GM06990 (cell line): ENCODE measurements at regions not wholly inside any gene's neighbourhood (a gene's known extent, or its start where the extent isn't known, plus 50 kb on each side); places are given as distances from the start of the nearest gene placed in this dataset.

Experiments
- DNase-seq: peaks from one replicate; pipeline ENCODE4 v3.0.0-alpha.2; 2011; ENCODE audit not compliant: insufficient read length; ENCODE audit errors: extremely low read depth
- H3K27me3 ChIP-seq: replicated peaks from 2 replicates; pipeline ENCODE4 v1.6.0; 2011; ENCODE audit warnings: low read length; ENCODE audit not compliant: control insufficient read depth, insufficient read depth
- H3K36me3 ChIP-seq: 2 replicates; pipeline ENCODE4 v1.5.1; 2011; ENCODE audit warnings: low read length; ENCODE audit not compliant: control insufficient read depth, insufficient read depth
- H3K4me3 ChIP-seq: replicated peaks from 2 replicates; pipeline ENCODE4 v1.5.1; 2011; ENCODE audit warnings: low read depth, mild to moderate bottlenecking, control low read depth, low read length
- CTCF ChIP-seq: IDR thresholded peaks from 2 replicates; pipeline ENCODE4 v1.5.1; 2011; ENCODE audit warnings: low read length, control low read depth, mild to moderate bottlenecking, inconsistent platforms; ENCODE audit not compliant: insufficient read depth, poor library complexity, severe bottlenecking

- Histone ChIP-seq H3K36me3 (no peaks in the 10 kb centered on the region), H3K4me3 (no peak overlapping the region), H3K27me3 (no peaks in the 10 kb centered on the region; the same call in 1 of the 2 replicates)
- TF ChIP-seq CTCF = no peak
- DNase-seq = no peak
Measured at GRCh38 chr1:204744107-204744779, 58.7 kb upstream of the LRRN2 start.

GRCh38 chr1:204746838-204747442 lies 61.4 kb upstream of the LRRN2 start:
- H3K4me3 ChIP-seq = no peak overlapping the region
- no peaks in the 10 kb centered on the region for H3K36me3 ChIP-seq
- TF ChIP-seq CTCF = peak; percentile 98
- H3K27me3 ChIP-seq = peaks cover 2% of the 10 kb centered on the region
- DNase-seq = no peak

GRCh38 chr1:204751480-204751879 lies 65.9 kb upstream of the LRRN2 start:
- TF ChIP-seq CTCF = no peak
- Histone ChIP-seq H3K27me3 (peaks cover 2% of the 10 kb centered on the region; the same call in 1 of the 2 replicates), H3K36me3 (no peaks in the 10 kb centered on the region), H3K4me3 (no peak overlapping the region)
- DNase-seq = no peak

GRCh38 chr1:204751883-204752687 lies 66.5 kb upstream of the LRRN2 start:
- Histone ChIP-seq H3K36me3 (no peaks in the 10 kb centered on the region), H3K4me3 (no peak overlapping the region), H3K27me3 (peaks cover 2% of the 10 kb centered on the region; the same call in 1 of the 2 replicates)
- no peak for DNase-seq
- TF ChIP-seq CTCF = no peak

- Histone ChIP-seq H3K27me3 (peaks cover 2% of the 10 kb centered on the region; the same call in 1 of the 2 replicates), H3K36me3 (no peaks in the 10 kb centered on the region), H3K4me3 (no peak overlapping the region)
- no peak for TF ChIP-seq CTCF
- DNase-seq = no peak
Measured at GRCh38 chr1:204752688-204753040, 67.1 kb upstream of the LRRN2 start.
